ENCODE measurements at regions not wholly inside any gene's neighbourhood (a gene's known extent, or its start where the extent isn't known, plus 50 kb on each side); places are given as distances from the start of the nearest gene placed in this dataset.

DNA sequence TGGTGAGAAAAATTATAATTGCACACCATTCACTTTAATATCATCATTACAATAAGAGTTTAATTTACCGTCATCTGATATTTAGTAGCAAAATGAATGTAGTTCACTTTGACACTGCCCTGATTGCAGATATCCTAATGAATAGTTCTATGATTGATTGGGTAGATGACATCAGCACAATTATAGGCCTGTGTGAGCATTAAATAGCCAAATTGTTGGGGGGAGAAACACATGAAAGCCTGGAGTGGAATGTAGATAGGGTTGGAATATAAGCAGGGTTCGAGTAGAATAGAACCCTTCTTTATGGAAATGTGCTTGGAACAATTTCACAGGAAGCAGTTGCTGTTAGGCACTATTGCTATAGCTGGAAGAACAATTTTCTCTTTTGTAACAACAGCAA, 1526.2 kb downstream of the RPA4 start:
- Mint-ChIP-seq H3K4me1 (ENCODE audit: unreplicated experiment) (no peaks in the 10 kb centered on the region), H3K4me3 (no peak overlapping the region), H3K9me3 (peaks cover 8% of the 10 kb centered on the region), H3K27me3 (no peaks in the 10 kb centered on the region), H3K36me3 (no peaks in the 10 kb centered on the region), H3K27ac (no peak overlapping the region)
- TF ChIP-seq, protein P1, sequence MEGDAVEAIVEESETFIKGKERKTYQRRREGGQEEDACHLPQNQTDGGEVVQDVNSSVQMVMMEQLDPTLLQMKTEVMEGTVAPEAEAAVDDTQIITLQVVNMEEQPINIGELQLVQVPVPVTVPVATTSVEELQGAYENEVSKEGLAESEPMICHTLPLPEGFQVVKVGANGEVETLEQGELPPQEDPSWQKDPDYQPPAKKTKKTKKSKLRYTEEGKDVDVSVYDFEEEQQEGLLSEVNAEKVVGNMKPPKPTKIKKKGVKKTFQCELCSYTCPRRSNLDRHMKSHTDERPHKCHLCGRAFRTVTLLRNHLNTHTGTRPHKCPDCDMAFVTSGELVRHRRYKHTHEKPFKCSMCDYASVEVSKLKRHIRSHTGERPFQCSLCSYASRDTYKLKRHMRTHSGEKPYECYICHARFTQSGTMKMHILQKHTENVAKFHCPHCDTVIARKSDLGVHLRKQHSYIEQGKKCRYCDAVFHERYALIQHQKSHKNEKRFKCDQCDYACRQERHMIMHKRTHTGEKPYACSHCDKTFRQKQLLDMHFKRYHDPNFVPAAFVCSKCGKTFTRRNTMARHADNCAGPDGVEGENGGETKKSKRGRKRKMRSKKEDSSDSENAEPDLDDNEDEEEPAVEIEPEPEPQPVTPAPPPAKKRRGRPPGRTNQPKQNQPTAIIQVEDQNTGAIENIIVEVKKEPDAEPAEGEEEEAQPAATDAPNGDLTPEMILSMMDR (conservative IDR thresholded peaks at IDR 0.05), result no peak
- no peak for DNase-seq (ENCODE audit: extremely low spot score, unreplicated experiment)

GRCh38 chrX:98412058-98412457, 1528.3 kb downstream of the RPA4 start:
- Mint-ChIP-seq H3K4me3 (no peak overlapping the region), H3K36me3 (no peaks in the 10 kb centered on the region), H3K27ac (no peak overlapping the region), H3K9me3 (no peaks in the 10 kb centered on the region), H3K4me1 (ENCODE audit: unreplicated experiment) (no peaks in the 10 kb centered on the region), H3K27me3 (no peaks in the 10 kb centered on the region)
- DNase-seq (ENCODE audit: extremely low spot score, unreplicated experiment), result no peak
- TF ChIP-seq, protein P1 (conservative IDR thresholded peaks at IDR 0.05), result no peak

DNA sequence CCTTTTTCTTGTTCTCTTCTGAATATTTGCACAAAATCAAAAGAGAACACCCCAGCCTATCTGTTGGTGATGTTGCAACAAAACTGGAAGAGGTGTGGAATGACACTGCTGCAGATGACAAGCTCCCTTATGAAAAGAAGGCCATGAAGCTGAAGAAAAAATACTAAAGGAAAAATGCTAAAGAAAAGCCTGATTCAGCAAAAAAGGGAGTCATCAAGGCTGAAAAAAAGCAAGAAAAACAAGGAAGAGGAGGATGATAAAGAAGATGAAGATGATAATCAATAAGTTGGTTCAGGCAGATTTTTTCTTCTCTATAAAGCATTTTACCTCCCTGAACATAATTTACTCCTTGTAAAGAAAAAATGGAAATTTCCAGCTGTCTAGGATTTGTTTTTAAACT, 1538.8 kb downstream of the RPA4 start:
- TF ChIP-seq, protein P1 (conservative IDR thresholded peaks at IDR 0.05), result no peak
- Mint-ChIP-seq H3K27me3 (no peaks in the 10 kb centered on the region), H3K36me3 (no peaks in the 10 kb centered on the region), H3K27ac (no peak overlapping the region), H3K9me3 (no peaks in the 10 kb centered on the region), H3K4me1 (ENCODE audit: unreplicated experiment) (no peaks in the 10 kb centered on the region), H3K4me3 (no peak overlapping the region)
- DNase-seq (ENCODE audit: extremely low spot score, unreplicated experiment), result no peak

- no peaks in the 10 kb centered on the region for H3K9me3 Mint-ChIP-seq
- no peaks in the 10 kb centered on the region for H3K27me3 Mint-ChIP-seq
- H3K36me3 Mint-ChIP-seq, result no peaks in the 10 kb centered on the region
- TF ChIP-seq, protein P1 (conservative IDR thresholded peaks at IDR 0.05), result no peak
- H3K27ac Mint-ChIP-seq, result no peak overlapping the region
- H3K4me3 Mint-ChIP-seq, result no peak overlapping the region
- no peak for DNase-seq (ENCODE audit: extremely low spot score, unreplicated experiment)
- H3K4me1 Mint-ChIP-seq (ENCODE audit: unreplicated experiment), result peaks cover 5% of the 10 kb centered on the region
Observed at GRCh38 chrX:98432413-98432812, 1548.7 kb downstream of the RPA4 start.

DNA sequence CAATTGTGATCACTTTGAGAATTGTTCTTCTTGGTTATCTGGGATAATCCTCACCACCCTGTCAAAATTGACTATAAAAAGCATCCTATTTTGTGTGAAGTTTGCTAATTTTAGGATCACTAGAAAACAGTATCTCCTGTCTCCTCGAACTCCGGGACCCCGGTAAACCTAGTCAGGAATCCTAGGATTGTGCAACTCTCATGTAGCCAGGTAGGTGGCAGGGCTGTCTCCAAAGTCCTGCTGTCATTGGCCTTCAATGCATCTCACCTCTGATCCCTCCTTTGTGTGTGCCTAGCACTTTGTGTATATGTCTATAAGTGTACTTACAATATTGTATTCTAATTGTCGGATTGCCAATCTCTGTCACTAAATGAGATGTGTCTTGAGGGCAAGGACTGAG, 1564.8 kb downstream of the RPA4 start:
- H3K4me1 Mint-ChIP-seq (ENCODE audit: unreplicated experiment), result no peaks in the 10 kb centered on the region
- H3K36me3 Mint-ChIP-seq, result no peaks in the 10 kb centered on the region
- peaks cover 5% of the 10 kb centered on the region for H3K9me3 Mint-ChIP-seq
- no peak overlapping the region for H3K27ac Mint-ChIP-seq
- no peaks in the 10 kb centered on the region for H3K27me3 Mint-ChIP-seq
- no peak overlapping the region for H3K4me3 Mint-ChIP-seq
- DNase-seq (ENCODE audit: extremely low spot score, unreplicated experiment), result no peak
- TF ChIP-seq, protein P1 (conservative IDR thresholded peaks at IDR 0.05), result no peak

GRCh38 chrX:98452456-98452855, 1568.7 kb downstream of the RPA4 start:
- Mint-ChIP-seq H3K4me3 (no peak overlapping the region), H3K27ac (no peak overlapping the region), H3K9me3 (no peaks in the 10 kb centered on the region), H3K4me1 (ENCODE audit: unreplicated experiment) (no peaks in the 10 kb centered on the region), H3K36me3 (no peaks in the 10 kb centered on the region), H3K27me3 (no peaks in the 10 kb centered on the region)
- DNase-seq (ENCODE audit: extremely low spot score, unreplicated experiment), result no peak
- TF ChIP-seq, protein P1 (conservative IDR thresholded peaks at IDR 0.05), result no peak

Data from type B pancreatic cell (in vitro differentiated cells).